Ovary (tissue), 3 donors: ENCODE measurements at regions not wholly inside any gene's neighbourhood (a gene's known extent, or its start where the extent isn't known, plus 50 kb on each side); places are given as distances from the start of the nearest gene placed in this dataset.

Experiments
- CTCF ChIP-seq, 3 donors: fragments of 450-650 bp in 2 of 3; fragments of 200-600 bp in 1 of 3; IDR thresholded peaks; one replicate each; pipeline versions ENCODE4 v1.5.1 to v1.8.0; 2016 to 2022; ENCODE audit warnings: antibody characterized with exemption in 3 of 3, mild to moderate bottlenecking in 1 of 3
- EP300 ChIP-seq: sonication (generic); formaldehyde crosslinking; IDR thresholded peaks from one replicate; pipeline ENCODE4 v1.6.1; 2017; ENCODE audit warnings: antibody characterized with exemption
- POLR2A ChIP-seq: fragments of 450-650 bp; IDR thresholded peaks from one replicate; pipeline ENCODE4 v1.6.1; 2017; ENCODE audit warnings: antibody characterized with exemption, mild to moderate bottlenecking, moderate library complexity
- donor health status: DM: no; HTN: no; CAD: no.

GRCh38 chrX:110432091-110432905, 73.7 kb downstream of the RTL9 start:
- TF ChIP-seq CTCF (IDR thresholded peaks at IDR 0.05) (no peak), POLR2A (no peak), EP300 (no peak)
